ENCODE measurements at regions not wholly inside any gene's neighbourhood (a gene's known extent, or its start where the extent isn't known, plus 50 kb on each side); places are given as distances from the start of the nearest gene placed in this dataset.
"Not testable (repeated sequence)": the region's sequence is repeated elsewhere in the genome, so short reads cannot be mapped to it uniquely, and the experiment has no call there.

DNA sequence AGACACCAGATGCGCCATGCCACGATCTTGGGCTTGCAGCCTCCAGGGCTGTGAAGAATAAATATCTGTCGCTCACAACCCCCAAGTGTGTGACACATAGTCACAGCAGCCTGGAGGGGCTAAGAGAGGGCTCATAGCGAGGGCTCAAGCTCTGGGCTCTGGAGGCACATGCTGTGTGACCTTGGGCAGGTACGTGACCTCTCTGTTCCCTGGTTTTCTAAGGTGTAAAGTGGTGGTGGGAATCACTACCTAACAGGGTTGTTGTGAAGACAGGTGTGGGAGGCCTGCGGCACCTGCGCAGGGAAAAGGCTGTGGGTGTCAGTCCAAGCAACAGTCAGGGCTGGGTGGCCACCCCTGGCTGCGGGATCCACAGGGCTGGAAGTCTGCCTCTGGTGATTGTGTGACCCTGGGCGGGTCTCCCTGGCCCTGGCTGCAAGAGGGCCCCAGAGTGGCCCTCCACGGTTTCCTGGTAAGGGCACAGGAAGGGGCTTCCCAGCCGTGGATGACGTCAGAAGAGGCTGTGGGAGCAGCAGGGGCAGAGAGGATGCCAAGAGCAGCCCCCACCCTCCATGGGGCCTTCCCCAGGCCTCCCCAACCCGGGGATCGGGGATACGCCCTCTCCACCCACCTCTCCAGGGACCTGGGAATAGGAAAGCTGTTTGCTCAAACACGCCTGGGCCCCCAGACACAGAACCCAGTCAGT, 218.8 kb upstream of the SGCG start:
- Mint-ChIP-seq H3K27me3 (ENCODE audit: low read depth) (peaks cover 2% of the 10 kb centered on the region), H3K36me3 (ENCODE audit: insufficient read depth) (no peaks in the 10 kb centered on the region), H3K4me1 (ENCODE audit: low read depth) (no peaks in the 10 kb centered on the region), H3K9me3 (no peaks in the 10 kb centered on the region), H3K4me3 (no peak overlapping the region)
- ATAC-seq (no peak), DNase-seq (no peak)

DNA sequence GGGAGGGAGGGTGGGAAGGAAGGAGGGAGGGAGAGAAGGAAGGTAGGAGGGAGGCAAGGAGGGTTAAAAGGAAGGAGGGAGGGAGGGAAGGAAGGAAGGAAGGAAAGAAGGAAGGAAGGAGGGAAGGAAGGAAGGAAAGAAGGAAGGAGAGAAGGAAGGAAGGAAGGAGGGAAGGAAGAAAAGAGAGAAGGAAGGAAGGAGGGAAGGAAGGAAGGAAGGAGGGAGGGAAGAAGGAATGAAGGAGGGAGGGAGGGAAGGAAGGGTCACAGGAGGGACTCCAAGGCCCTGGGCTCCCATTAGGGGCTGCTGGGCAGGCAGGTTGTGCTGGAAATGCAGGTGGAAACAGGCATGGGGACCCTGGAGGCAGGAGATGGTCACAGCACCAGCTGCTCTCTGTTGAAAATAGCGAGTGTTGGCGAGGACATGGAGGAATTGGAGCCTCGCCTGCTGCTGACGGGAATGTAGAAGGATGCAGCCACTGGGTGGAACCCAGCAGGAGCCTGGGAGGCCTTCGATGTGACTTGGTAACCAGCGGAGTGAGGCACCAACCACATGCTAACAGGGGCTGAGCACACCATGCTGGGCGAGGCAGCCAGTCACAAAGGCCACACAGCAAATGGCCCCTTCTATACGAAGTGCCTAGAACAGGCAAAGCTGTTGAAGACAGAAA, 217.3 kb upstream of the SGCG start:
- not testable (repeated sequence) for H3K36me3 Mint-ChIP-seq (ENCODE audit: insufficient read depth)

DNA sequence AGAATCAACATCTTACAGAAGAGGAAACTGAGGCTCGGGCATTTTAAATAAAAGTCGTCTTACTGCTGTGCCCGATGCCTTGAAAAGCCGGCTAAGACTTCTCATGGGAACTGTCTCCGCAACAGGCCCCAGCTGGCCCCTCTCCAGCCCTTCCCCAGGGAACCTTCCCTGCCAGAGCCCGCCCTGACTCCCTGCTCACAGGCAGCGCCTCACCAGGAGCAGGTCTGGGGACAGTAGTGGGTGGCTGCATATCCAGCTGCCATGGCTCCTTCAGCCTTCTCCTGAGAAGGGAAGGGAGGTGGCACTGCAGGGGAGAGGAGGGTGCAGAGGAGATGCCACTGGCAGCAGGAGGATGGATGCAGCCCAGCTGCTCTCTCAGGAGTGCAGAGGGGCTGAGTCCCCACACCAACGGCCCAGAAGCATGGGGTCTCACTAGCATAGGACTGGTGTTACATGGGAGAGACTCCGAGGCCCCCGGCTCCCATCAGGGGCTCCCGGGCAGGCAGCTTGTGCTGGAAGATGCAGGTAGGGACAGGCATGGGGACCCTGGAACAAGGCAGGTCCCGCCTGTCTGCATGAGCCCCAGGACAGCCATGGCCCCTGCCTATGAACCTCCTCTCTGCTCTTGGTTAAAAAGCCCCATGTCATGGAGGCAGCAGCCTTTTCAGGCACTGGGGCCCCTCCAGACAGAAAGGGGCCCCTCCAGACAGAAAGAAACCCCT, 216.4 kb upstream of the SGCG start:
- Mint-ChIP-seq H3K4me3 (no peak overlapping the region), H3K4me1 (ENCODE audit: low read depth) (no peaks in the 10 kb centered on the region), H3K36me3 (ENCODE audit: insufficient read depth) (no peaks in the 10 kb centered on the region), H3K27me3 (ENCODE audit: low read depth) (no peaks in the 10 kb centered on the region), H3K9me3 (no peaks in the 10 kb centered on the region)
- DNase-seq (no peak), ATAC-seq (no peak)

More for the DNA sequence above, 217.3 kb upstream of the SGCG start:
- not testable (repeated sequence) for DNase-seq; H3K4me1 Mint-ChIP-seq (ENCODE audit: low read depth); H3K4me3 Mint-ChIP-seq; ATAC-seq; H3K9me3 Mint-ChIP-seq; H3K27me3 Mint-ChIP-seq (ENCODE audit: low read depth)

DNA sequence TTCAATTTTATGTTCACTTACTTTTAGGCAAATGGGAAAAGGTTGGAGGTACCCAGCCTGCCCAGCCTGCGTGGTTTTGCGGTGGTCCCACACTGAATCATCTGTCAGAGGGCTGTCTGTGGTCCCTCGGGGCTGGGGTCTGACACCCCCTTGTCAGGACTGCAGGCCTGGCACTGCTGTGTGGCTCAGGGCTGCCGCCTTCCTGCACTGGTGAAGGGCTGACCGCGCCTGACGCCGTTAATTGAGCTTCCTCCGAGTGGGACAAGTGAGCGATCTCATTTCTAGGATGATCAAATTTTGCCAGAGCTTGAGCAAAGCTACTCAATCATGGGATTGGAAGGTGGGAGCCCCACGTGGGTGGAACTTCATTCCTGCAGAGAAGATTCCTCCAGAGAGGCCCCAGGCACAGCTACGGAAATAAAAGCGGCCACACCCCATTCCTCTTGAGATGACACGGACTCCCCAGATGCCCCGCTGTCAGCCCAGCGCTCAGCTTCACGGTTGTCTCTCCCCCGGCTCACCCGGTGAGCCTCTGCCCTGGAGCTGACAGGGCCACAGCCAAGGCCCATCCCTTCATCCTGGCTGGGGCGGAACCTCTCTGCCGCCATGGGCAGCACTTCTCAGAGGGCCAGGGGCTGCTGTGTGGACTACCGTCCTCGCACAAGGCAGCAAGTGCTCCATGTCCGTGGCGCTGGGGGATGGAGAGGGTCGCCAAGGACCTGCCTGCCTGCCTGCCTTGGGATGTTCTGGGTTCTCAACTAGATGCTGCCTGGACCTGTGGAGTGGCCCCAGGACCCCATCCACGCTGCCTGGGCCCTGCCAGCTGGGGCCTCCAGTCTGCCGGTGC, 215.5 kb upstream of the SGCG start:
- not testable (repeated sequence) for ATAC-seq; H3K9me3 Mint-ChIP-seq; H3K4me1 Mint-ChIP-seq (ENCODE audit: low read depth); H3K36me3 Mint-ChIP-seq (ENCODE audit: insufficient read depth); DNase-seq; H3K4me3 Mint-ChIP-seq; H3K27me3 Mint-ChIP-seq (ENCODE audit: low read depth)

DNA sequence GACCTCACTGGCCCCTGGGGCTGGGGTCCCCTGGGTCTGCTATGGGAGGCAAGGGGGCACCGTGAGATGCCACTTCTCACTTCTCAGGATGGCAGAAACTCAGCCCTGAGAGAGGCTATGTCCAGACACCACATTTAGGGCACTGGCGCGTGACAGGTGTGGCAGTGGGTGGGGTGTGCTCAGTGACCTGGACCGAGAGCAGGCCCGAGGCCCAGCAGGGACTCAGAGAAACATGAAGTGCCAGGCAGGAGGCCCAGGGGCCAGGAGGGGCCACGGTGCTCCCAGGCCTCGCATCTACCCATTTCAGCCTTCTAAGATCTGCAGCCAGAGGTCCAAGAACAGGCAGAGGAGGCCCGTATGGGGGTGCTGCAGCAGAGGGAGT, 214.9 kb upstream of the SGCG start:
- not testable (repeated sequence) for ATAC-seq; H3K36me3 Mint-ChIP-seq (ENCODE audit: insufficient read depth); H3K27me3 Mint-ChIP-seq (ENCODE audit: low read depth); DNase-seq; H3K4me1 Mint-ChIP-seq (ENCODE audit: low read depth); H3K9me3 Mint-ChIP-seq; H3K4me3 Mint-ChIP-seq

DNA sequence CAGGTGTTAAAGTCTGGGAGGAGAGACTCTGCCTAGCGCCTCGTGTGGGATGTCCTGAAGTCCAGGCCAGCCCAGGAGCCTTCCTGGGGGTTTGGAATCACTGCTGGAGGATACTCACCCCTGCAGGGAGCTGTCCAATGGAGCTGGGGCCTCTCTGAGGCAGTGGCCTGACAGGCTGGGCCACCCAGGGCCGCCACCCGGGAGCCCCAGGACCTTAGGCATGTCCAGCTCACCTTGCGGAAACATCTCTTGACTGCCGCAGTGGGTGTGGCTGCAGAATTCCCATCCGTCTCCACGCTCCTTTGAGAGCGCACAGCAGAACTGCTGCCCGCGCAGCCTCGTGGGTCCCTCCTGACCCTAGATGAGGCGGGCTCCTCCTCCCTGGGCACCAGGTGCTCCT, 214.0 kb upstream of the SGCG start:
- H3K27me3 Mint-ChIP-seq (ENCODE audit: low read depth); DNase-seq; H3K4me3 Mint-ChIP-seq; ATAC-seq; H3K4me1 Mint-ChIP-seq (ENCODE audit: low read depth); H3K36me3 Mint-ChIP-seq (ENCODE audit: insufficient read depth); H3K9me3 Mint-ChIP-seq: not testable (repeated sequence)

DNA sequence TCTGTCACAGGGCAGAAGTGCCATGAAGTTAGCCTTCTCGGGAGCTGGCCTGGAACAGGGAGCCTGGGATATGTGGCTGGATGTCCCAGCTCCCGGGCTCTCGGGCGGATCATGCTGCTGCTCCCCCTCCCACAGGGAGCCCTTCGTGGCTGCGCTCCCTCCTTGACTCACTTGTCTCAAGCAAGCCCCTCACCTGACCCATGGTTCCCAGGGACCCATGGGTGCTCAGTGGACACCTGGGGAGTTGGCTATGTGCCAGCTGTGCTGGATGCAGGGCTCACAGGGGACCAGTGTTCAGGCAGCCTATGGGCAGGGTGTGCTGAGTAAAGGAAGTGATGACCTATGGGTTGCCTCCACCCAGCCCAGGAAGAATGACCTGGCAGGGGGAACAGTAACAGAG, 213.1 kb upstream of the SGCG start:
- ATAC-seq (no peak), DNase-seq (no peak)
- Mint-ChIP-seq H3K4me3 (no peak overlapping the region), H3K9me3 (no peaks in the 10 kb centered on the region), H3K27me3 (ENCODE audit: low read depth) (no peaks in the 10 kb centered on the region), H3K4me1 (ENCODE audit: low read depth) (no peaks in the 10 kb centered on the region), H3K36me3 (ENCODE audit: insufficient read depth) (no peaks in the 10 kb centered on the region)

DNA sequence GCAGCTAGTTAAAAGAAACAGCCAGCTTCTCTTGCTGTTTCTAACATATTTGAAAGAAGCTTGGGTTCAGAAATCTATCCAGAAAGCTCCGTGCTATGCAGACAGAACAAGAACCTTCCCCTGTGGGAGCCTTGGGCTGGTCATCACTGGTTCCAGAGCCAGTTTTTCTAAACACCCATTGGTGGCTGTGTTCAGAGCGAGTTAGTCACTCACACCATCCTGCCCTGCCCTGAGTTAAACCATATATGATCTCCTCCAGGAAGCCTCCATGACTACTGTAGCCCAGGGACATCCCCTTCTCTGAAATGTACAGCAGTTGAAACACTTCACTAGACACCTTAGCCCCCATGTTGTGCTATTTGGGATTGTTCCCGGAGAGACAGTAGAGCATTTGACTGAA, 200.8 kb upstream of the SGCG start:
- Mint-ChIP-seq H3K9me3 (peaks cover 6% of the 10 kb centered on the region), H3K4me3 (no peak overlapping the region), H3K36me3 (ENCODE audit: insufficient read depth) (no peaks in the 10 kb centered on the region), H3K4me1 (ENCODE audit: low read depth) (no peaks in the 10 kb centered on the region), H3K27me3 (ENCODE audit: low read depth) (no peaks in the 10 kb centered on the region)
- no peak for DNase-seq
- ATAC-seq, result no peak

DNA sequence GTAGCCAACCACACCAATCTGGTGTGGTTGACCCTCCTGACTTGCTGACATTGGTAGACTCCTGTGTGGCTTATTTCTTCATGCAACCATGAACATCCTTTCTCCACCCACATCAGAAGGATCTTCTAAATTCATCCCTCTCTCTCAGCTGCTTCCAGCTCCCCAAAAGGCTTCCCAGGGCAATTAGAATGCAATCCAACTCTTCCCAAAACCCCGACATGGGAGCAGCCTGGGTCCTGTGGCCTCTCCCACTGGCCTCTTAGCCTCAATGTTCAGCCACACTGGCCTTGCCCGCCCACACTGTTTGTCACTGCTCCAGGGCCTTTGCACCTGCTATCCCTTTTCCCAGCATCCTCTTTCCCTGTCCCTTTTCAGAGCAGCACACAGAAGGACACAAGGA, 199.8 kb upstream of the SGCG start:
- ATAC-seq (no peak), DNase-seq (no peak)
- Mint-ChIP-seq H3K4me1 (ENCODE audit: low read depth) (no peaks in the 10 kb centered on the region), H3K27me3 (ENCODE audit: low read depth) (no peaks in the 10 kb centered on the region), H3K9me3 (peaks cover 12% of the 10 kb centered on the region), H3K36me3 (ENCODE audit: insufficient read depth) (no peaks in the 10 kb centered on the region), H3K4me3 (no peak overlapping the region)

DNA sequence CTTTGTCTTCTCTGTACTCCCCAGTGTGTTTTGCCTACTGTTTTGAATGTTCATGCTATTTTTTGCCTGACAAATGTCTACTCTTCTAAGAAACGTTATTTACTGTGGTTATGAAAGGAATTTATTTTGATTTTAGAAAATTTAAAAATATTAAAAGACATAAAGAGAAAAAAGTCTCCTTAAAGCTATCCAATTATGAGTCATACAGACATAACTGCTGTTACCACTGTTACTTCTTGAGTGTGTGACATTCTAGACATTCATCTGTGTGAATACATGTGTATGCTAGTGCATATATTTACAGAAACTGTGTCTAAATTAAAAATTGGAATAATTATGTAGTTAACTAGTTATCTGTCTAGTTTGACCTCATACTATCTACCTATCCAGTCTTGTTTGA, 187.6 kb upstream of the SGCG start:
- DNase-seq (no peak), ATAC-seq (no peak)
- Mint-ChIP-seq H3K27me3 (ENCODE audit: low read depth) (peaks cover 4% of the 10 kb centered on the region), H3K4me1 (ENCODE audit: low read depth) (no peaks in the 10 kb centered on the region), H3K9me3 (no peaks in the 10 kb centered on the region), H3K36me3 (ENCODE audit: insufficient read depth) (no peaks in the 10 kb centered on the region), H3K4me3 (no peak overlapping the region)

DNA sequence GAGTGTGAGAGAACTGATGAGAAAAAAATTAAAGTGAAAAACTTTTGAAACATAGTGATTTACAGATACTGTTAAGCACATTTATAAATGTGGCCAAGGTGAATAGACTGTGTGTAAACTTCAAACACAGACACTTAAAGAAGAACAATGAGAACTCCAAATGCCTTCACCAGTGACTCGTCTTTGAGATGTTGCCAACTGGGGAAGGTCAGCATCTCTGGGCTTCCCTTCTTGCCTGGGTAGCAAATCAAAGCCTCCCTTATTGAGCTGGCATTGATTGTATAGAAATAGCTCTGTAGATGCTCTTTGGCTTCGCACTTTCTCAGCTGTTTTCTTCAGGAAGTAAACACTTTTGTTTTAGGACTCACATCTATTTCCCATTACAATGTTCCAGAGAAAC, 177.3 kb upstream of the SGCG start:
- peaks cover 15% of the 10 kb centered on the region for H3K9me3 Mint-ChIP-seq
- H3K36me3 Mint-ChIP-seq (ENCODE audit: insufficient read depth), result no peaks in the 10 kb centered on the region
- DNase-seq (no peak), ATAC-seq (no peak)
- H3K4me1 Mint-ChIP-seq (ENCODE audit: low read depth), result no peaks in the 10 kb centered on the region
- H3K27me3 Mint-ChIP-seq (ENCODE audit: low read depth), result no peaks in the 10 kb centered on the region
- no peak overlapping the region for H3K4me3 Mint-ChIP-seq

DNA sequence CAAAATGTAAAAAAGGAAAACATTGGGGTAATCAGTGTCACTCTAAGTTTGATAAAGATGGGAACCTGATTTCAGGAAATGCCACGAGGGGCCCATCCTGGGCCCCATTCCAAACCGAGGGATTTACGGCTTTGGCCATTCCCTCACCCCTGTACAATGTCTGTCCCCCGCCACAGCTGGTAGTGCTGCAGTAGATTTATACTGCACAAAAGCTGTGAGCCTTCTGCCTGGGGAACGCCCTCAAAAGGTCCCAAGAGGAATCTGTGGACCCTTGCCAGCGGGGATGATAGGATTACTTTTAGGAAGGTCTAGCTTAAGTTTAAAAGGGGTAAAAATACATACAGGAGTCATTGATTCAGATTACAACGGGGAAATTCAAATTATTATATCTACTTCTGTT, 173.4 kb upstream of the SGCG start:
- ATAC-seq (no peak), DNase-seq (no peak)
- no peaks in the 10 kb centered on the region for H3K36me3 Mint-ChIP-seq (ENCODE audit: insufficient read depth)

DNA sequence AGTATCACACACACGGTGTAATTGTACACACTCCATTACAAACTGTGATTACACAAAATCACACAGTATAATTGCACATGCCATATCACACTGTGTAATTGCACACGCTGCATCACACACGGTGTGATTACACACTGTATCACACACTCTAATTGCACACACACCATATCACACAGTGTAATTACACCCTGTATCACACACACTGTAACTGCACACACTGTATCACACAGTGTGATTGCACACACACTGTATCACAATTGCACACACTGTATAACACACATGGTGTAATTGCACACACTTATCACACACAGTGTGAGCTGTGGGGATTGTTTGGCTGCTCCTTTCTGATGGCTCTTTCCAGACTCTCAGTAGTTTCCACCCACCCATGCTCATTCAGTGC, 162.6 kb upstream of the SGCG start:
- Mint-ChIP-seq H3K4me3 (no peak overlapping the region), H3K9me3 (no peaks in the 10 kb centered on the region), H3K27me3 (ENCODE audit: low read depth) (peaks cover 4% of the 10 kb centered on the region), H3K4me1 (ENCODE audit: low read depth) (no peaks in the 10 kb centered on the region), H3K36me3 (ENCODE audit: insufficient read depth) (no peaks in the 10 kb centered on the region)
- no peak for DNase-seq
- no peak for ATAC-seq

More for the DNA sequence above, 173.4 kb upstream of the SGCG start:
- Mint-ChIP-seq H3K27me3 (ENCODE audit: low read depth) (no peaks in the 10 kb centered on the region), H3K9me3 (peaks cover 5% of the 10 kb centered on the region), H3K4me1 (ENCODE audit: low read depth) (no peaks in the 10 kb centered on the region), H3K4me3 (no peak overlapping the region)

DNA sequence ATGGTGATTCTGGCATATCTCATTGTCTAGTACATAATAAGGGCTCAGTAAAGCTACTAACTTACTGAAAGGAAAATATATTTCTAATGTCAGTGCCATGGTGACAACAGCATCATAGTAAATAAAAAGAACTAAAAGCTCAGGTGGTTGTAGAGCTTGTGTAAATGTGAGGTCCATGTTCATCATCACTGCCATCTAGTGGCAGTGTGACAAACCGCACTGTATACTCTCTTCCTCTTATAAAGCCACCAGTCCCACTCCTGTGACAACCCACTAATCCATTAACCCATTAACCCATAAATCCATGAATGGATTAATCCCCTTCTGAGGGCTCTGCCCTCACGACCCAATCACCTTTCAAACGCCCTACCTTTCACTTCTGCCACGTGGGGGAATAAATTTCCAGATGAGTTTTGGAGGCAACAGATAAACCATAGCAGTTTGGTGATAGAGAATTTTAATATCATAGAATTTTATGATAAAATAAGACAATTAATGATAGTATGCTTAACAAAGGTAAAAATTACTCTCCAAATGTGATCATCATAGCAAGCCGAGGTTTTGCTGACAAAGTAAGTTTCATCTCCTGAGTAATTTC, 160.4 kb upstream of the SGCG start:
- H3K4me3 Mint-ChIP-seq, result no peak overlapping the region
- H3K36me3 Mint-ChIP-seq (ENCODE audit: insufficient read depth), result no peaks in the 10 kb centered on the region
- H3K27me3 Mint-ChIP-seq (ENCODE audit: low read depth), result peaks cover 4% of the 10 kb centered on the region
- ATAC-seq, result peak; percentile 56 to 60
- no peaks in the 10 kb centered on the region for H3K9me3 Mint-ChIP-seq
- H3K4me1 Mint-ChIP-seq (ENCODE audit: low read depth), result no peaks in the 10 kb centered on the region
- no peak for DNase-seq
